ENCODE measurements at regions not wholly inside any gene's neighbourhood (a gene's known extent, or its start where the extent isn't known, plus 50 kb on each side); places are given as distances from the start of the nearest gene placed in this dataset.

DNA sequence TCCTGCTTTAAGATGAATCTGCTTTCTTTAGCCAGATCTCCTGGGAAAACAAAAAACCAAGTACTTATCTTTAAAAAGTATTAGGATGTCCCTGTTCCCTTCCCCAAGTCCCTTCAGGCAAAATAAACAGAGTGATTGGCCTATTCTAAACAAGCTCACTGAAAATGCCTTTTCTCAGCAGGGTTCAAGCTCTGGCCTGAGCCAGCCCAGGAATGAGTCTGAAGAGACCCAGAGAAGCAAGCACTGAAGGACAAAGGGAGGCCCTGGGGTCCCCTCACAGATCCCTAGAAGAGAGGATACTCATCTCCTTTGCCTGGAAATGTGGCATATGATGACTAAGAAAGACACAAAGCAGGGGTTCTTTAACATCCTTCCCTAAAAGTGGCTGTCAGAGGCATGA is 66.8 kb upstream of the MAP1B start:
- TF ChIP-seq, protein P1, sequence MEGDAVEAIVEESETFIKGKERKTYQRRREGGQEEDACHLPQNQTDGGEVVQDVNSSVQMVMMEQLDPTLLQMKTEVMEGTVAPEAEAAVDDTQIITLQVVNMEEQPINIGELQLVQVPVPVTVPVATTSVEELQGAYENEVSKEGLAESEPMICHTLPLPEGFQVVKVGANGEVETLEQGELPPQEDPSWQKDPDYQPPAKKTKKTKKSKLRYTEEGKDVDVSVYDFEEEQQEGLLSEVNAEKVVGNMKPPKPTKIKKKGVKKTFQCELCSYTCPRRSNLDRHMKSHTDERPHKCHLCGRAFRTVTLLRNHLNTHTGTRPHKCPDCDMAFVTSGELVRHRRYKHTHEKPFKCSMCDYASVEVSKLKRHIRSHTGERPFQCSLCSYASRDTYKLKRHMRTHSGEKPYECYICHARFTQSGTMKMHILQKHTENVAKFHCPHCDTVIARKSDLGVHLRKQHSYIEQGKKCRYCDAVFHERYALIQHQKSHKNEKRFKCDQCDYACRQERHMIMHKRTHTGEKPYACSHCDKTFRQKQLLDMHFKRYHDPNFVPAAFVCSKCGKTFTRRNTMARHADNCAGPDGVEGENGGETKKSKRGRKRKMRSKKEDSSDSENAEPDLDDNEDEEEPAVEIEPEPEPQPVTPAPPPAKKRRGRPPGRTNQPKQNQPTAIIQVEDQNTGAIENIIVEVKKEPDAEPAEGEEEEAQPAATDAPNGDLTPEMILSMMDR (IDR thresholded peaks at IDR 0.05), result no peak
- TF ChIP-seq EP300 (IDR thresholded peaks at IDR 0.05) (no peak), POLR2AphosphoS5 (IDR thresholded peaks at IDR 0.05) (no peak)
